CD14-positive monocyte (primary cell): ENCODE measurements at regions not wholly inside any gene's neighbourhood (a gene's known extent, or its start where the extent isn't known, plus 50 kb on each side); places are given as distances from the start of the nearest gene placed in this dataset.

Source experiments
- DNase-seq, 3 donors: peaks; one replicate each; pipeline ENCODE4 v3.0.0-alpha.2; 2011 to 2022
- H2AFZ ChIP-seq: 2 replicates; pipeline ENCODE4 v1.6.0; 2012; ENCODE audit warnings: mild to moderate bottlenecking, low read depth, low read length, inconsistent platforms; ENCODE audit not compliant: insufficient read depth, poor library complexity, severe bottlenecking
- H3K27ac ChIP-seq, 2 donors: 1 replicate in 1 of 2; 2 replicates in 1 of 2; pipeline ENCODE4 v1.5.1; 2012 to 2013; ENCODE audit warnings: low read length in 2 of 2, control low read depth in 1 of 2, inconsistent platforms in 1 of 2, low read depth in 1 of 2, mild to moderate bottlenecking in 1 of 2
- H3K27me3 ChIP-seq, 2 donors: one replicate each; pipeline versions ENCODE4 v1.6.0 to v1.6.1; 2011 to 2013; ENCODE audit warnings: low read length in 2 of 2; ENCODE audit not compliant: control insufficient read depth in 2 of 2, insufficient read depth in 2 of 2
- H3K36me3 ChIP-seq, 2 donors: replicated peaks in 1 of 2; 1 replicate in 1 of 2; 2 replicates in 1 of 2; pipeline versions ENCODE4 v1.5.1 to v1.6.1; 2012 to 2013; ENCODE audit warnings: low read length in 2 of 2, control low read depth in 1 of 2, inconsistent platforms in 1 of 2, mild to moderate bottlenecking in 1 of 2; ENCODE audit not compliant: insufficient read depth in 2 of 2, control insufficient read depth in 1 of 2
- H3K4me1 ChIP-seq, 2 donors: 1 replicate in 1 of 2; 2 replicates in 1 of 2; pipeline versions ENCODE4 v1.5.1 to v1.6.1; 2012 to 2013; ENCODE audit warnings: low read length in 2 of 2, control low read depth in 1 of 2, inconsistent platforms in 1 of 2, mild to moderate bottlenecking in 1 of 2, moderate library complexity in 1 of 2; ENCODE audit not compliant: insufficient read depth in 2 of 2, control insufficient read depth in 1 of 2
- H3K4me2 ChIP-seq: replicated peaks from 2 replicates; pipeline ENCODE3; 2012; ENCODE audit warnings: low read length, moderate library complexity, mild to moderate bottlenecking; ENCODE audit not compliant: poor library complexity, severe bottlenecking; ENCODE audit errors: extremely low read depth
- H3K4me3 ChIP-seq, 3 experiments: fragments of 200-600 bp in 1 of 3; sonication (generic) in 1 of 3; replicated peaks in 1 of 3; 1 replicate in 2 of 3; 2 replicates in 1 of 3; pipeline ENCODE4 v1.5.1; 2011 to 2013; ENCODE audit warnings: low read length in 3 of 3, mild to moderate bottlenecking in 3 of 3, control low read depth in 2 of 3, low read depth in 2 of 3, inconsistent platforms in 1 of 3, moderate library complexity in 1 of 3
- H3K79me2 ChIP-seq: 2 replicates; pipeline ENCODE4 v1.6.0; 2012; ENCODE audit warnings: mild to moderate bottlenecking, control low read depth, inconsistent platforms, low read length, moderate library complexity; ENCODE audit not compliant: insufficient read depth
- H3K9ac ChIP-seq: 2 replicates; pipeline ENCODE4 v1.6.0; 2017; ENCODE audit warnings: low read length, mild to moderate bottlenecking; ENCODE audit not compliant: insufficient read depth, poor library complexity, severe bottlenecking
- H3K9me3 ChIP-seq, 2 donors: replicated peaks in 1 of 2; 1 replicate in 1 of 2; 2 replicates in 1 of 2; pipeline versions ENCODE4 v1.5.1 to v1.6.1; 2012 to 2013; ENCODE audit warnings: low read length in 2 of 2, control low read depth in 1 of 2; ENCODE audit not compliant: control insufficient read depth in 1 of 2, insufficient read depth in 1 of 2
- H4K20me1 ChIP-seq: 2 replicates; pipeline ENCODE4 v1.6.0; 2012; ENCODE audit warnings: mild to moderate bottlenecking, low read length, control low read depth, moderate library complexity; ENCODE audit not compliant: insufficient read depth
- H3K27ac Mint-ChIP-seq, 7 donors: one replicate each; pipeline ENCODE4 v1.8.0; 2020; ENCODE audit warnings: mild to moderate bottlenecking in 7 of 7, mixed read lengths in 7 of 7, moderate library complexity in 6 of 7, inconsistent platforms in 2 of 7
- H3K27me3 Mint-ChIP-seq, 3 donors: one replicate each; pipeline ENCODE4 v1.8.0; 2021 to 2022; ENCODE audit warnings: low read depth in 3 of 3, mild to moderate bottlenecking in 3 of 3, mixed read lengths in 3 of 3, moderate library complexity in 3 of 3, inconsistent platforms in 1 of 3
- H3K36me3 Mint-ChIP-seq, 2 donors: one replicate each; pipeline ENCODE4 v1.8.0; 2020; ENCODE audit warnings: mixed read lengths in 2 of 2, inconsistent platforms in 1 of 2, mild to moderate bottlenecking in 1 of 2
- H3K4me1 Mint-ChIP-seq: one replicate; pipeline ENCODE4 v1.8.0; 2020; ENCODE audit warnings: mild to moderate bottlenecking, mixed read lengths
- H3K4me3 Mint-ChIP-seq, 2 donors: one replicate each; pipeline ENCODE4 v1.8.0; 2020; ENCODE audit warnings: mild to moderate bottlenecking in 2 of 2, mixed read lengths in 2 of 2, moderate library complexity in 1 of 2
- H3K9me3 Mint-ChIP-seq, 7 donors: one replicate each; pipeline ENCODE4 v1.8.0; 2020 to 2022; ENCODE audit warnings: mixed read lengths in 7 of 7, mild to moderate bottlenecking in 6 of 7, moderate library complexity in 6 of 7, inconsistent platforms in 2 of 7
- WGBS: methylation state at CpG from one replicate; pipeline ENCODE4 v1.1.5; 2013; ENCODE audit warnings: missing lambda C conversion rate; ENCODE audit not compliant: insufficient coverage; 5-methylcytosine and 5-hydroxymethylcytosine counted together
- intact Hi-C, 2 donors: fragments of 100-400 bp; cut with micrococcal nuclease; formaldehyde crosslinking; loops; one replicate each; pipeline versions ENCODE4 v1.15.0 to v1.15.1; 2023
- TF ChIP-seq, protein P1 (sequence below): fragments of 200-600 bp; IDR thresholded peaks from one replicate; pipeline ENCODE4 v1.8.0; 2022; ENCODE audit warnings: antibody characterized with exemption, mild to moderate bottlenecking

DNA sequence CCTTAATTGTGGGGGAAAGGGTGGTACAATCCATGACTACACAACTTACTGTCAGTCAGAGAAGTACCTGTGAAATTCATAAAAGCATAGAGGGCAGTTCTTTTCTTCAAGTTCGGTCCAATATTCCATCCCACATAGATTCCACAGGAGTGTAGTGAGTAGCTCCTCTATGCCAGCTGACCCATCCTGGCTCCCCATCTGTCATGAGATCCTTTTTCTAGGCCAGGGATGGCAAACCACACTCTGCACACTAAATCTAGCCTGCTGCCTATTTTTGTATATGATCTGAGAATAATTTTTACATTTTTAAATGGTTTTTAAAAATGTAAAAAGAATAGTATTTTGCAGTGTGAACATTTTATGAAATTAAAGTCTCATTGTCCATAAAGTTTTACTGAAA is 107.0 kb upstream of the TSPAN2 start:
- Mint-ChIP-seq H3K27me3 (peaks cover 0 to 4% (median 1%) of the 10 kb centered on the region in 3 donors), H3K4me3 (no peak overlapping the region), H3K4me1 (no peaks in the 10 kb centered on the region), H3K27ac (no peak overlapping the region), H3K36me3 (no peaks in the 10 kb centered on the region), H3K9me3 (peaks cover 0 to 5% (median 0%) of the 10 kb centered on the region in 7 donors)
- H3K4me2 ChIP-seq: no peak overlapping the region
- TF ChIP-seq, protein P1, sequence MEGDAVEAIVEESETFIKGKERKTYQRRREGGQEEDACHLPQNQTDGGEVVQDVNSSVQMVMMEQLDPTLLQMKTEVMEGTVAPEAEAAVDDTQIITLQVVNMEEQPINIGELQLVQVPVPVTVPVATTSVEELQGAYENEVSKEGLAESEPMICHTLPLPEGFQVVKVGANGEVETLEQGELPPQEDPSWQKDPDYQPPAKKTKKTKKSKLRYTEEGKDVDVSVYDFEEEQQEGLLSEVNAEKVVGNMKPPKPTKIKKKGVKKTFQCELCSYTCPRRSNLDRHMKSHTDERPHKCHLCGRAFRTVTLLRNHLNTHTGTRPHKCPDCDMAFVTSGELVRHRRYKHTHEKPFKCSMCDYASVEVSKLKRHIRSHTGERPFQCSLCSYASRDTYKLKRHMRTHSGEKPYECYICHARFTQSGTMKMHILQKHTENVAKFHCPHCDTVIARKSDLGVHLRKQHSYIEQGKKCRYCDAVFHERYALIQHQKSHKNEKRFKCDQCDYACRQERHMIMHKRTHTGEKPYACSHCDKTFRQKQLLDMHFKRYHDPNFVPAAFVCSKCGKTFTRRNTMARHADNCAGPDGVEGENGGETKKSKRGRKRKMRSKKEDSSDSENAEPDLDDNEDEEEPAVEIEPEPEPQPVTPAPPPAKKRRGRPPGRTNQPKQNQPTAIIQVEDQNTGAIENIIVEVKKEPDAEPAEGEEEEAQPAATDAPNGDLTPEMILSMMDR: no peak
- no peaks in the 10 kb centered on the region for H3K9me3 ChIP-seq
- intact Hi-C loops: no loop called here
- no peaks in the 10 kb centered on the region for H4K20me1 ChIP-seq
- no peaks in the 10 kb centered on the region for H3K79me2 ChIP-seq
- no peak for DNase-seq
- no peak overlapping the region for H2AFZ ChIP-seq
- H3K27me3 ChIP-seq: peaks cover 0 to 2% of the 10 kb centered on the region in 2 donors
- H3K4me1 ChIP-seq: no peaks in the 10 kb centered on the region
- no peak overlapping the region for H3K4me3 ChIP-seq
- H3K27ac ChIP-seq: no peak overlapping the region
- no peak overlapping the region for H3K9ac ChIP-seq
- no CpG with 5 or more reads among the region's 1 CpG for WGBS
- H3K36me3 ChIP-seq: no peaks in the 10 kb centered on the region

DNA sequence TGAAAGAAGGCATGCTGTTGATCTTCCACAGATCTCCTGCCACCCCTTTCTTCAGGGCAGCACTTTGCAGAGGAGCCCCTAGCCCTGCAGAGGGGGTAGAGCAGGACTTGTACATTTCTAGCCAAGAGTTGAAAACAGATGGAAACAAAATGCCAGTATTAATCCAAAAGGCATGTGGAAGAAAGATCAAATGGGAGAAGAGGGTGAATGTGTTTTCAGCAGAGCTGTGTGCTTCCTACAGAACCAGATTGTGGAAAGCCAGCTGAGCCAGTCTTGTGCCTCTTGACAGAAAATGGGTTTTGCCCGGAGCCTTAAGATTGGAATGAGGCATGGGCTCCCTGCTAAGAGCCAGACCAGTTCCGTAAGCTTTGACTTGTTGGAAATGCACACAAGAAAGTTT is 105.2 kb upstream of the TSPAN2 start:
- H3K4me3 ChIP-seq: no peak overlapping the region
- H3K79me2 ChIP-seq: no peaks in the 10 kb centered on the region
- H3K4me3 Mint-ChIP-seq: no peak overlapping the region
- no peaks in the 10 kb centered on the region for H3K36me3 ChIP-seq
- H2AFZ ChIP-seq: no peak overlapping the region
- TF ChIP-seq, protein P1: no peak
- no peak for DNase-seq
- H3K4me1 Mint-ChIP-seq: no peaks in the 10 kb centered on the region
- 28% methylated on average over 2 of the region's 2 CpGs for WGBS
- no peak overlapping the region for H3K27ac ChIP-seq
- no peaks in the 10 kb centered on the region for H3K9me3 ChIP-seq
- no peak overlapping the region for H3K27ac Mint-ChIP-seq
- H3K4me2 ChIP-seq: no peak overlapping the region
- H3K9me3 Mint-ChIP-seq: no peaks in the 10 kb centered on the region
- peaks cover 0 to 2% of the 10 kb centered on the region in 2 donors for H3K27me3 ChIP-seq
- no peak overlapping the region for H3K9ac ChIP-seq
- H3K36me3 Mint-ChIP-seq: no peaks in the 10 kb centered on the region
- H3K4me1 ChIP-seq: no peaks in the 10 kb centered on the region
- H3K27me3 Mint-ChIP-seq: peaks cover 0 to 4% (median 1%) of the 10 kb centered on the region in 3 donors
- intact Hi-C loops: no loop called here
- no peaks in the 10 kb centered on the region for H4K20me1 ChIP-seq
